Thoracic aorta (tissue), 2 donors: ENCODE measurements at regions not wholly inside any gene's neighbourhood (a gene's known extent, or its start where the extent isn't known, plus 50 kb on each side); places are given as distances from the start of the nearest gene placed in this dataset.

Experiments used
- ATAC-seq: fragments of 150-250 bp; one replicate; pipeline ENCODE4 v1.8.0; 2017; ENCODE audit warnings: low read depth; ENCODE audit not compliant: insufficient number of reproducible peaks, low FRiP score
- DNase-seq: peaks from one replicate; pipeline ENCODE4 v3.0.0-alpha.2; 2020; ENCODE audit warnings: low spot score
- H3K27ac ChIP-seq, 2 donors: fragments of 200-600 bp; sonication (generic); 1 replicate in 1 of 2; 2 replicates in 1 of 2; pipeline ENCODE4 v1.5.1; 2016; ENCODE audit warnings: mild to moderate bottlenecking in 2 of 2, moderate library complexity in 2 of 2
- H3K27me3 ChIP-seq: fragments of 200-600 bp; sonication (generic); replicated peaks from 2 replicates; pipeline ENCODE4 v1.6.0; 2016; ENCODE audit warnings: mild to moderate bottlenecking; ENCODE audit not compliant: insufficient read depth
- H3K36me3 ChIP-seq: fragments of 200-600 bp; sonication (generic); one replicate; pipeline ENCODE4 v1.5.1; 2016
- H3K4me1 ChIP-seq, 2 donors: fragments of 200-600 bp; sonication (generic); 1 replicate in 1 of 2; 2 replicates in 1 of 2; pipeline versions ENCODE4 v1.5.1 to v1.6.0; 2016; ENCODE audit warnings: low read depth in 2 of 2, mild to moderate bottlenecking in 1 of 2; ENCODE audit not compliant: control insufficient read depth in 1 of 2
- H3K4me3 ChIP-seq: fragments of 200-600 bp; sonication (generic); 2 replicates; pipeline ENCODE4 v1.5.1; 2016; ENCODE audit warnings: mild to moderate bottlenecking
- H3K9me3 ChIP-seq: fragments of 200-600 bp; sonication (generic); 2 replicates; pipeline ENCODE4 v1.5.1; 2016
- CTCF ChIP-seq: fragments of 200-600 bp; sonication (generic); IDR thresholded peaks from one replicate; pipeline ENCODE4 v1.5.1; 2019; ENCODE audit warnings: antibody characterized with exemption

DNA sequence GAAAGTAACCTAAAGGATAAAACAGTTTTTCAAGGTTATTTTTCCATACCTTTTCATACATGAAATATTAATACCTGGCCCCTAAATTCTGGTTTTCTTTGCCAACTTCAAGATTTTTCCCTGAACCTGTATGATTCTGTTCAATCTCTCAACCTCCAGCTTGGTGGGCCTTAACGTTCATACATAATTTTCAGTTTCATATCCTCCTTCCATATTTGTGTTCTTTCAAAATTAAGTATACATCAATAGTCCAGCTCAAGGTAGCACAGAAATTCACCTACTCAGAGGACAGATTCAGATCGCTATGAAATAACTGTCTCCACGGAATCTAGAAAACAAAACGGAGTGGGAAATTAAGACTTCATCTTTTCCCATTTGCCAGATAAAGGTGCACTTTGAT, 505.8 kb upstream of the GHITM start:
- no peaks in the 10 kb centered on the region for H3K36me3 ChIP-seq
- H3K4me3 ChIP-seq: no peak overlapping the region
- H3K27ac ChIP-seq: no peak overlapping the region
- no peaks in the 10 kb centered on the region for H3K27me3 ChIP-seq
- H3K9me3 ChIP-seq: no peaks in the 10 kb centered on the region
- DNase-seq (no peak), ATAC-seq (no peak)
- TF ChIP-seq CTCF: no peak
- H3K4me1 ChIP-seq: no peaks in the 10 kb centered on the region

- Histone ChIP-seq H3K27ac (no peak overlapping the region), H3K9me3 (no peaks in the 10 kb centered on the region), H3K27me3 (no peaks in the 10 kb centered on the region), H3K4me1 (no peaks in the 10 kb centered on the region), H3K4me3 (no peak overlapping the region), H3K36me3 (no peaks in the 10 kb centered on the region)
- DNase-seq (no peak), ATAC-seq (no peak)
- no peak for TF ChIP-seq CTCF
Measured at GRCh38 chr10:83636826-83637225, 502.5 kb upstream of the GHITM start.

DNA sequence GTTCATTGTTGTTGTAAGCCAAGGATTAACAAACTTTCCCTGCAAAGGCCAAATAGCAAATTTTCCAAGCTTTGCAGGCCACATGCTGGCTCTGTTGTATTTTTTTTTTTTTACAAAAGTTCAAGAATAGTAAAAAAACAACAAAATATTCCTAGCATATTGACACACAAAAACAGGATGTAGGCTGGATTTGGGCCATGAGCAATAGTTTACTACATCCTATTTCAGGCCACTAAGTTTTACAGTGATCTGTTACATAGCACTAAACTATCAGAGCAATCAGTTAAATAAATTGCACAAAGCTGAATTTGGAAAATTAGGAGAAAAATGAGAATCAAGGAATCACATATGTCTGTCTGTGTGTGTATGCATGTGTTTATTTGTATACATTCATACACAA, 491.8 kb upstream of the GHITM start:
- no peak for TF ChIP-seq CTCF
- Histone ChIP-seq H3K4me1 (no peaks in the 10 kb centered on the region), H3K27me3 (no peaks in the 10 kb centered on the region), H3K27ac (no peak overlapping the region), H3K36me3 (no peaks in the 10 kb centered on the region), H3K9me3 (no peaks in the 10 kb centered on the region), H3K4me3 (no peak overlapping the region)
- ATAC-seq (no peak), DNase-seq (no peak)

- Histone ChIP-seq H3K27ac (no peak overlapping the region), H3K4me1 (no peaks in the 10 kb centered on the region), H3K36me3 (no peaks in the 10 kb centered on the region), H3K27me3 (no peaks in the 10 kb centered on the region), H3K4me3 (no peak overlapping the region), H3K9me3 (no peaks in the 10 kb centered on the region)
- TF ChIP-seq CTCF: no peak
- ATAC-seq (no peak), DNase-seq (no peak)
Measured at GRCh38 chr10:83648201-83648600, 491.1 kb upstream of the GHITM start.

DNA sequence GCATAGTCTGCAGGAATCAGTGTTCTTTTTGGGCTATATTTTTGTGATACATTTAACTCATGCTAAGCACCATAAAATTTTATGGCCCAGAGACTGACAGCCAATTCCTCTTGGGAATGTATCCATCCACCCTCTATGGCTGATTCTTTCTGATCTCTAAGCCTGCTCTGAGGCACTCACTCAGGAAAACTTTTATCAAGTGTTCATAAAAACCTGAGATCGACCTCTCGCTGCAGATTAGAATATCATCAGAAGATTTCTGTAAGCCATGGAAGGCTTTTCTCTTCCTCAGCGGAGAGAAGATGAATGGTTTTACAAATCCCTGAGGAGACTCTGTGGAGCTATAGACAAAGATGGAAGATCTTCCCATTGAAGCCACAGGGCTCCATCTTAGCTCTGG, 489.8 kb upstream of the GHITM start:
- Histone ChIP-seq H3K27me3 (no peaks in the 10 kb centered on the region), H3K36me3 (no peaks in the 10 kb centered on the region), H3K4me1 (no peaks in the 10 kb centered on the region), H3K9me3 (no peaks in the 10 kb centered on the region), H3K27ac (no peak overlapping the region), H3K4me3 (no peak overlapping the region)
- DNase-seq: no peak
- no peak for ATAC-seq
- no peak for TF ChIP-seq CTCF
